ENCODE measurements at regions not wholly inside any gene's neighbourhood (a gene's known extent, or its start where the extent isn't known, plus 50 kb on each side); places are given as distances from the start of the nearest gene placed in this dataset.

DNA sequence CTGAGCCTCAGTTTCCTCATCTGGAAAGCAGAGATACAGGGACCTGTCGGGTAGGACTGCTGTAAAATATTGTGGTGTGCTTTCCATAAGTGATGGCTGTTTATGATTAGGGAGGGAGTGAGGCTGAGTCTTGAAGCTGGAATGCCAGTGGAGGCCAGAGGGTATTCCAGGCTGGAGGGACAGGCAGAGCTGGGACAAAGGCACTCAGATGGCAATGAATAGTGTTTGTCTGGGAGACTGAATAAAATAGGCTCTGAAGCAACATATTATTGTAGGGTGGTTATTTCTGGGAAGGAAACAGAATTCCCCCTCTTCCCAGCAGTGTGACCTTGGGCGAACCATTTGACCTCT, 120.7 kb downstream of the INHBB start:
- no peak for TF ChIP-seq TAF1 (IDR thresholded peaks at IDR 0.05; ENCODE audit: low read depth, low read length)
- TF ChIP-seq POLR2A (IDR thresholded peaks at IDR 0.05; ENCODE audit: low read depth, low read length), result no peak

Measured in GM12891 (cell line).